HT1080 (cell line): ENCODE measurements at regions not wholly inside any gene's neighbourhood (a gene's known extent, or its start where the extent isn't known, plus 50 kb on each side); places are given as distances from the start of the nearest gene placed in this dataset.

ENCODE experiments used
- DNase-seq: peaks from one replicate; pipeline ENCODE4 v3.0.0-alpha.2; 2015; ENCODE audit warnings: low read depth

DNA sequence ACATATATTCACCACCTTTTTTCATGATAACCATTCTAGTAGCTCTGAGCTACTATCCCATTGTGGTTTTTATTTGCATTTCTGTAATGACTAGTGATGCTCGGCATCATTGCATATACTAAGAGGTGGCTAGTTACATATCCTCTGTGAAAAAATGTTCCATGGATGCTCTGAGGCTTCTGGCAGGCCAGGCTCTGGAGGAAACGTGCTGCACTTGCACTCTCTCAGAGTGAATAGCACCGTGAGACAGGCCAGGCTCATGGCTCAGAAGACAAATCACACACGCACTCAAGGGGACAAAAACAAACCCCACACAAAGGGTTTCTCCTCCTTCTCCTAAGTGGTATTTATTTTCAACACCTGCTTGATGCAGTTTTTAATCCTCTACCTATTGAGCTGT, 1085.3 kb upstream of the CNTNAP5 start:
- no peak for DNase-seq

DNA sequence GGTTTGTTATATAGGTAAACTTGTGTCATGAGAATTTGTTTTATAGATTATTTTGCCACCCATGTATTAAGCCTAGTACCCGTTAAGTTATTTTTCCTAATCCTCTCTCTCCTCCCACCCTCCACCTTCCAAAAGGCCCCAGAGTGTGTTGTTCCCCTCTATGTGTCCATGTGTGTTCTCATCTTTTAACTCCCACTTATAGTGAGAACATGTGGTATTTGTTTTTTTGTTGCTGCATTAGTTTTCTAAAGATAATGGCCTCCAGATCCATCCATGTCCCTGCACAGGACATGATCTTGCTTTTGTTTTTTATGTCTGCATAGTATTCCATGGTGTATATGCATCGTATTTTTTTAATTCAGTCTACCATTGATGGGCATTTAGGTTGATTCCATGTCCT, 1075.6 kb upstream of the CNTNAP5 start:
- DNase-seq, result no peak

- no peak for DNase-seq
Measured at GRCh38 chr2:122955776-122956175, 1069.3 kb upstream of the CNTNAP5 start.

- DNase-seq, result peak; percentile 91
Measured at GRCh38 chr2:122960759-122961641, 1064.1 kb upstream of the CNTNAP5 start.

DNA sequence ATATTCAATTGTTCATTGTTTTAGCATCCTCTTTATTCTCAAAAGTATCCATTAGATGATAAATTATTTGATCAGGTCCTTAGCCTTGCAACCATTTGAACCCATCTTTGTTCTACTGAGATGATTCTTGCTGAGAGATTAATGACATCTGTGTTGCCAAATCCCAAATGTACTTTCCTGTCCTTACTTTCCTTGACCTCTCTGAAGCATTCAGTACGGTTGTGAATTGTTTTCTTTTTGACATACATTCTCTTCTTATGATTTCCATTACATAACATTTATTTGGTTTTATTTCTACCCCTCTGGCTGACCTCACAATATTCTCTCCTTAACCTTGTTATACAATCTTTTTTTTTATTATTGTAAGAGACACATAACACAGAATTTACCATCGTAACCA, 1058.6 kb upstream of the CNTNAP5 start:
- no peak for DNase-seq

DNA sequence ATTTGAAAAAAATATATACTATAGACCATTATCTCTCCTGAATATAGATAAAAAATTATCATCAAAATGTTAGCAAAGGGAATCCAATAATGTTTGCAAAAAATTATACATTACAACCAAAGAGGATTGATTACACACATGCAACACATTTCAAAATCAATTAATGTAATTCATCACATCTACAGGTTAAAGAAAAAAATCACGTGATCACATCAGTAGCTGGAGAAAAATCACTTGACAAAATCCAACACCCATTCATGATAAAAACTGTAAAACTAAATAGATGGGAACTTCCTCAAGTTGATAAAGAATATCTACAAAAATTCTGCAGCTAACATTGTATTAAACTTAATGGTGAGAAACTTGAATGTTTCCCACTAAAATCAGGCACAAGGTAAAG, 1047.5 kb upstream of the CNTNAP5 start:
- DNase-seq, result no peak

DNA sequence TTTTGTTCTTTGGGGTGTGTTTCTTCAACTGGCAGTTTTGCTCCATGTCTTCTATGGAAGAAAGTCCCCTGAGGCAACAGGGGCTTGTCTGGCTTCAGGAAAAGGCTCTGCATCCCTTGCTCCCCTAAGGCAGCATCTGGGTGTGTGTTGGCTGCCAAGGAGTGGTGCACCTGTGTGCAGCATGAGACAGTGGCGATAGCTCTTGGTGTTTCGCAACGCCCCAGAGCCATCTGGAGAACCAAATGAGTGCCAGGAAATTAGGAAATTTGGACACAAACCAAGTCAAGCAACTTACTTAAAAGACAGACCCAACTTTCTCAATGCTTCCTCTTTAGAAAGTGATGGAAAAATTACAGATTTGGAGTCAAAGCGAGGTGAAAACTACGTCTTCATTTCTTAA, 1044.4 kb upstream of the CNTNAP5 start:
- peak; percentile 23 for DNase-seq

- no peak for DNase-seq
Measured at GRCh38 chr2:122982936-122983335, 1042.2 kb upstream of the CNTNAP5 start.

GRCh38 chr2:122988395-122989221, 1036.5 kb upstream of the CNTNAP5 start:
- DNase-seq, result no peak

DNA sequence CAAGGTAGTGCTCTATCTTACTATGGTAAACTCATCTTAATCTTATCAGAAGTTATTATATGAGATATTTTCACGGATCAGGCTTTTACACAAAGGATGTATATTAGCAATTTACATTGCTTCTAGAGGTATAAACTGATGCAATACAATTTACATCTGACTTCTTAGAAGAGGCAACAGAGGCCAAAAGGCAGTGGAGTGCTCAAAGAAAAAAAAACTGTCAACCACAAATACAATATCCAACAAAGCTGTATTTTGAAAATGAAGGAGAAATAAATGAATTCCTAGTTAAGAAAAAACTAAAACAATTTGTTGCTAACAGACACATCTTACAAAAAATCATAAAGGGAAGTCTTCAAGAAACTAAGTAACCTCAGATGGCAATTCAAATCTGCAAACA, 1031.5 kb upstream of the CNTNAP5 start:
- DNase-seq, result no peak

DNA sequence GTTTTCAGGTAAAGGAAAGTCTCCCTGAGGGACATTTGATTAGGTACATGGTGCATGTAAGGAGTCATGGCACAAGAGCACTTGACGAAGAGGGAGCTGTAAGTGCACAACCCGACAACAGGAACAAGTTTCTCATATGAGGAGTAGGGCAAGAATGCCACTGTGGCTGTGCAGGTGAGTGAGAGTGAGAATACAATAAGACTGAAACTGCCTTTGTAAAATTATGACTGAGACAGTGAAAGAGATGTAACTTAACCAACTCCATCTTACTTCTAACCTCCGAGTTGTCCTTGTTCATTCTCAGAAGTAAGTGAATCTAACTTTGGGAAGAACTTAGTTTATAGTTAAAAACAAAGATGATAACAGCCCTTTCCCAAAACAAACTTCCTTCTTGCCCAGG, 1025.8 kb upstream of the CNTNAP5 start:
- DNase-seq, result no peak

- no peak for DNase-seq
Measured at GRCh38 chr2:122999821-123000220, 1025.3 kb upstream of the CNTNAP5 start.

DNA sequence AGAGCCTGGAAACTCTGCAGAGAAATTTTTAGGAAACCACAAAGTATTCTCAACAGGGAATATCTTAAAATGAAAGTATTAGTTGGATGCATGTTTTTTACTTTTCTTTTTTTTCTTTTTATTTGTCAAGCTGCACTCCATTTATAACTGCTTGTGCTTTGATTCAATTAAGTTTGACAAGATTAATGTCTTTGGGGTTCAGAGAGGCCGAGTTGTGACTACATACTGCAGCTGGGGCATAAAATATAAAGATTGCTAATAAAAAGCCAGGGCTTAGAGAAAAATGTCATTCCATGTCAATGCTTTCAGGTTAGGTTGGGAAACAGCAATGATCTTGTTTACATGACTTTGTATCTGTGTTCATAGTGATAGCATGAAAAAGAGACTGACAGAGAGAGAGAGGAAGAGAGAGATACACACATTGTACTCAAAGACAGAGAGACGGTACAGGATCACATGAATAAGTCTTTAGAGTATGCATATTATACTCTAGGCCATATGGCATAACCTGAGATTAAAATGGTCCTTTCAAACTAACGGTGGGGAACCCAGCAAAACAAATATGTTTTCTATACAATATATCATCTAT, 1022.3 kb upstream of the CNTNAP5 start:
- DNase-seq, result no peak

DNA sequence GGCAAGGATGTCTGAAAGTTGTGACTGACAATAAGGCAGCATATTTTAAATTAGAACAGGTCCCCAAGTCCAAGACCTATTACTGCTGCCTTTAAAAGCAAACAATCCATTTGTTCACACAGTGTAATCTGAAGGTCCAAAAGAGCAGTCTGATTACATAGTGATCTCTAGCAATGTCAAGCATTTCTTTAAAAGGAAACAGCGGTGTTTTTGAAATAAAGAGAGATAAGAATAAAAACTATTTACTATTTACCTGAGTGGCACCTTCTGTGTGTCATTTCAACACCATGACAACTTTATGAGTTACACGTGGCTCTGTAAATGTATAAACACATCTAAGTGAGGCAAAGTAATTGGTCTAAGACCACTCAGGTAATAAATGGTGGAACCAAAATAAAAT, 1009.9 kb upstream of the CNTNAP5 start:
- no peak for DNase-seq

GRCh38 chr2:123035541-123035940, 989.5 kb upstream of the CNTNAP5 start:
- no peak for DNase-seq

GRCh38 chr2:123036300-123036699, 988.8 kb upstream of the CNTNAP5 start:
- no peak for DNase-seq

DNA sequence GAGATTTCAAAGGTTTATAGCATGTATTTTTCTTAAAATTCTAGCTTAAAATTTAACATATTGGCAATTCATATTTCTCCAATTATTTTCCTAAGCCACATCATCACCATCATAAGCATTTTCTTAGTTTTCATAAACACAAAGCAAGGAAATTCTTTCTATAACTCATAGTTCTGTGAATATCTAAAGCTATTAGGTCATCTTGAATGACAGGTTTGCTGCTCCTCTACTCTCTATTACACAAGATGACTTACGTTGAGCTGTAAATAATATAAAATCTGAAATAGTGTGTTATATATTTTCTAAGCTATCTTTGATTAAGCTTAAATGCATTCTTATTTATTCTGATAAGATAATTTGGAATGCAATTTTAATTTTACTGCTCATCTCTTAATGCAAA, 984.6 kb upstream of the CNTNAP5 start:
- DNase-seq, result no peak

GRCh38 chr2:123043458-123043857, 981.6 kb upstream of the CNTNAP5 start:
- DNase-seq, result no peak

GRCh38 chr2:123045713-123046112, 979.4 kb upstream of the CNTNAP5 start:
- DNase-seq, result no peak

GRCh38 chr2:123047186-123047585, 977.9 kb upstream of the CNTNAP5 start:
- no peak for DNase-seq

DNA sequence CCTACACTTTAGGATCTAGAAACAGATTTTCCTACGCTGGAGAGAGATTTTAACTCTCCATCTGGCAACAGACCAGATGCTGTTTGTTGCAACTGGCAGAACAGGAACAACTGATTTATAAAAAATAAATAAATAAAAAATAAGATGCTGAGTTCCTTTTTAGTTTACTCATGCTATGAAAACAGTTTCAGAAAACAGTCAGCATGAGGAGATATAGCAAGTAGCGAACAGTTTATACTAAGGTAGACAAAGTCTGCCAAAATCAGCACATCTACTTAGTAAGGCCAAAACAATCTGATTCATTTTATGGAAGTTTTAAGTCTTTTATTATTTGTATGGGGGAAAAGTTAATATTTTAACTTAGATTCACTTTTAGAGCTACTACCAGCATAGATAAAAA, 974.0 kb upstream of the CNTNAP5 start:
- DNase-seq, result no peak

- DNase-seq, result no peak
Measured at GRCh38 chr2:123061534-123061933, 963.6 kb upstream of the CNTNAP5 start.
